WTC11 (cell line): ENCODE measurements at regions not wholly inside any gene's neighbourhood (a gene's known extent, or its start where the extent isn't known, plus 50 kb on each side); places are given as distances from the start of the nearest gene placed in this dataset.

Experiments
- ATAC-seq: fragments of 200-7000 bp; cut with Tn5 transposase; 2 replicates; pipeline ENCODE4 v1.10.0; 2021; ENCODE audit warnings: mild to moderate bottlenecking, moderate library complexity
- CTCF ChIA-PET: fragments of 300-600 bp; sonication (Branson Sonifier 250); formaldehyde crosslinking; loops from one replicate; lab custom pipeline; 2021; ENCODE audit warnings: antibody characterized with exemption; lab: Charles Lee
- POLR2A ChIA-PET: fragments of 350-600 bp; sonication (Branson Sonifier 250); formaldehyde crosslinking; loops from one replicate; lab custom pipeline; 2021; ENCODE audit warnings: antibody characterized with exemption; lab: Charles Lee
- DNase-seq: peaks from one replicate; pipeline ENCODE4 v3.0.0; 2021; ENCODE audit warnings: low spot score
- H3K27ac Mint-ChIP-seq: 2 replicates; pipeline ENCODE4 v1.8.0; 2021; ENCODE audit warnings: mixed read lengths
- H3K27me3 Mint-ChIP-seq: 2 replicates; pipeline ENCODE4 v1.8.0; 2021; ENCODE audit warnings: low read depth, mild to moderate bottlenecking, moderate library complexity, mixed read lengths
- H3K36me3 Mint-ChIP-seq: 2 replicates; pipeline ENCODE4 v1.8.0; 2021; ENCODE audit warnings: mixed read lengths
- H3K4me1 Mint-ChIP-seq: 2 replicates; pipeline ENCODE4 v1.8.0; 2022; ENCODE audit warnings: mixed read lengths
- H3K4me3 Mint-ChIP-seq: 2 replicates; pipeline ENCODE4 v1.8.0; 2021; ENCODE audit warnings: mild to moderate bottlenecking, moderate library complexity, mixed read lengths
- H3K9me3 Mint-ChIP-seq: 2 replicates; pipeline ENCODE4 v1.8.0; 2021; ENCODE audit warnings: mixed read lengths
- ETV6 ChIP-seq: sonication (generic); formaldehyde crosslinking; IDR thresholded peaks from 2 replicates; pipeline ENCODE4 v1.8.1; 2022; ENCODE audit warnings: mild to moderate bottlenecking, missing genetic modification reagents
- FOXP1 ChIP-seq: sonication (generic); formaldehyde crosslinking; IDR thresholded peaks from 2 replicates; pipeline ENCODE4 v1.8.0; 2022; ENCODE audit warnings: missing genetic modification reagents, mild to moderate bottlenecking, moderate library complexity, borderline replicate concordance
- GABPB1 ChIP-seq: sonication (generic); formaldehyde crosslinking; IDR thresholded peaks from 2 replicates; pipeline ENCODE4 v1.8.1; 2023; ENCODE audit warnings: mild to moderate bottlenecking, missing genetic modification reagents
- GTF2I ChIP-seq: fragments of 250-450 bp; sonication (Bioruptor Pico); conservative IDR thresholded peaks from 2 replicates; pipeline ENCODE4 v1.4.0; 2021; ENCODE audit warnings: mild to moderate bottlenecking
- KAT7 ChIP-seq: sonication (generic); formaldehyde crosslinking; IDR thresholded peaks from 2 replicates; pipeline ENCODE4 v1.8.1; 2023; ENCODE audit warnings: missing genetic modification reagents, mild to moderate bottlenecking, borderline replicate concordance
- NFATC4 ChIP-seq: fragments of 250-450 bp; sonication (Bioruptor Pico); IDR thresholded peaks from 2 replicates; pipeline ENCODE4 v1.9.0; 2021; ENCODE audit warnings: mild to moderate bottlenecking
- RELA ChIP-seq: sonication (generic); formaldehyde crosslinking; IDR thresholded peaks from 2 replicates; pipeline ENCODE4 v1.8.1; 2022; ENCODE audit warnings: missing genetic modification reagents, mild to moderate bottlenecking, borderline replicate concordance
- SP1 ChIP-seq: sonication (generic); formaldehyde crosslinking; conservative IDR thresholded peaks from 2 replicates; pipeline ENCODE4 v1.8.1; 2022; ENCODE audit warnings: missing genetic modification reagents
- ZBTB21 ChIP-seq: sonication (generic); formaldehyde crosslinking; IDR thresholded peaks from 2 replicates; pipeline ENCODE4 v1.8.1; 2023; ENCODE audit warnings: mild to moderate bottlenecking, missing genetic modification reagents, borderline replicate concordance
- ZNF232 ChIP-seq: sonication (generic); formaldehyde crosslinking; IDR thresholded peaks from 2 replicates; pipeline ENCODE4 v1.8.0; 2022; ENCODE audit warnings: mild to moderate bottlenecking, missing genetic modification reagents
- TF ChIP-seq, protein P1 (sequence below): sonication (generic); formaldehyde crosslinking; IDR thresholded peaks from 2 replicates; pipeline ENCODE4 v1.8.1; 2023; ENCODE audit warnings: mild to moderate bottlenecking, missing genetic modification reagents, moderate library complexity
- TF ChIP-seq, protein P2 (sequence below): sonication (generic); formaldehyde crosslinking; IDR thresholded peaks from 2 replicates; pipeline ENCODE4 v1.8.0; 2023; ENCODE audit warnings: missing genetic modification reagents, mild to moderate bottlenecking, borderline replicate concordance
- TF ChIP-seq, protein P3 (sequence below): fragments of 250-450 bp; sonication (Bioruptor Pico); IDR thresholded peaks from 2 replicates; pipeline ENCODE4 v1.8.0; 2021; ENCODE audit warnings: mild to moderate bottlenecking
- TF ChIP-seq, protein P4 (sequence below): sonication (generic); formaldehyde crosslinking; IDR thresholded peaks from 2 replicates; pipeline ENCODE4 v1.8.0; 2023; ENCODE audit warnings: mild to moderate bottlenecking, missing genetic modification reagents
- TF ChIP-seq, protein P5 (sequence below): fragments of 250-450 bp; sonication (Bioruptor Pico); IDR thresholded peaks from 2 replicates; pipeline ENCODE4 v2.1.2; 2022; ENCODE audit warnings: mild to moderate bottlenecking, moderate library complexity
- TF ChIP-seq, protein P6 (sequence below): sonication (generic); formaldehyde crosslinking; IDR thresholded peaks from 2 replicates; pipeline ENCODE4 v1.8.0; 2022; ENCODE audit warnings: mild to moderate bottlenecking, missing genetic modification reagents
- TF ChIP-seq, protein P7 (sequence below): sonication (generic); formaldehyde crosslinking; IDR thresholded peaks from 2 replicates; pipeline ENCODE4 v1.8.1; 2022; ENCODE audit warnings: low read depth, missing genetic modification reagents, borderline replicate concordance
- TF ChIP-seq, protein P8 (sequence below): fragments of 250-450 bp; sonication (Bioruptor Pico); conservative IDR thresholded peaks from 2 replicates; pipeline ENCODE4 v1.9.0; 2021; ENCODE audit warnings: mild to moderate bottlenecking
- TF ChIP-seq, protein P9 (sequence below): sonication (generic); formaldehyde crosslinking; IDR thresholded peaks from 2 replicates; pipeline ENCODE4 v1.8.0; 2022; ENCODE audit warnings: mild to moderate bottlenecking, missing genetic modification reagents

DNA sequence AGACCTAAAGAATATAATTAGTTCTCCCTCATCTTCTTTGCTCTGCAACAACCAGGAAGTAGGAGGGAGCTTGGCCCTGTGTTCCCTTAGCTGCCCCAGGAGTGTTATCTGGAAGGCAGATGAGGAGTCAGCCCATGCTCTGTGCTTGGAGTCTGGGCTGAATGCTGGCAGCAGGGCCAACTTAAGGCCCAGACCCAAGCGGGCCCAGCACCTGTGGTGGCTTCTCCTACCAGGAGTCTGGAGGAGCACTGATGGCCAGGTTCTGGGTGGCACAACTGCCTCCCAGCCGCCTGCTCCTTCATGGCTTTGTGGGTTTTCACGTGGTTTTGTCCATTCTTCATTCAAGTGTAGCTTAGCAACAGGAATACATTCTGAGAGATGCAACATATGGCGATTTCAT is 1910.7 kb upstream of the LRRTM1 start (continued):
- TF ChIP-seq GABPB1 (CRISPR knock-in tag) (no peak), NFATC4 (CRISPR knock-in tag) (no peak), SP1 (CRISPR knock-in tag) (no peak)
- TF ChIP-seq, protein P1, sequence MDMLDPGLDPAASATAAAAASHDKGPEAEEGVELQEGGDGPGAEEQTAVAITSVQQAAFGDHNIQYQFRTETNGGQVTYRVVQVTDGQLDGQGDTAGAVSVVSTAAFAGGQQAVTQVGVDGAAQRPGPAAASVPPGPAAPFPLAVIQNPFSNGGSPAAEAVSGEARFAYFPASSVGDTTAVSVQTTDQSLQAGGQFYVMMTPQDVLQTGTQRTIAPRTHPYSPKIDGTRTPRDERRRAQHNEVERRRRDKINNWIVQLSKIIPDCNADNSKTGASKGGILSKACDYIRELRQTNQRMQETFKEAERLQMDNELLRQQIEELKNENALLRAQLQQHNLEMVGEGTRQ (CRISPR knock-in tag), result no peak

DNA sequence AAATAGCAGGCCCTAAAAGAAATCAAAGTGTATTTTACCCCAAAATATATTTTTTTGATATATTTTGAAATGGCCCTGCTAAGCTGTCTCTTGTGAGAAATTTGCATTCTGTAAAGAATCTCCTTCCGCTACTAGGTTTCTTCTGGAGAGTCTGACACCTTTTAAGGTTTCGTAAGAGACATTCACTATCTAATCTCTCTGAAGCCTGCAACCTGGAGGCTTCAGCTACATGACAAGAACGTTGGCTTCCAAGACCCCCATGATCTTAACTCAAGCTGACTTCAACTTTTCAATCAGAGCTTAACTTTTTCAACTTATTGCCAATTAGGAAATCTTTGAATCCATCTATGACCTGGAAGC is 1894.9 kb upstream of the LRRTM1 start:
- H3K36me3 Mint-ChIP-seq, result peaks cover 16% of the 10 kb centered on the region
- ChIA-PET POLR2A (no interaction called here), CTCF (interaction anchor here (0.7 kb wide), 1 partner anchor 68 kb away, joined by 3 read pairs; no protein-coding TSS in a partner anchor)
- H3K4me3 Mint-ChIP-seq, result no peak overlapping the region
- ATAC-seq (peak; percentile 66; the same call in 1 of the 2 replicates), DNase-seq (no peak)
- peak overlapping the region; percentile 44; the same call in 1 of the 2 replicates for H3K27ac Mint-ChIP-seq
- H3K27me3 Mint-ChIP-seq, result no peaks in the 10 kb centered on the region
- H3K9me3 Mint-ChIP-seq, result peaks cover 36% of the 10 kb centered on the region
- H3K4me1 Mint-ChIP-seq, result peaks cover 28% of the 10 kb centered on the region
- TF ChIP-seq, protein P2, sequence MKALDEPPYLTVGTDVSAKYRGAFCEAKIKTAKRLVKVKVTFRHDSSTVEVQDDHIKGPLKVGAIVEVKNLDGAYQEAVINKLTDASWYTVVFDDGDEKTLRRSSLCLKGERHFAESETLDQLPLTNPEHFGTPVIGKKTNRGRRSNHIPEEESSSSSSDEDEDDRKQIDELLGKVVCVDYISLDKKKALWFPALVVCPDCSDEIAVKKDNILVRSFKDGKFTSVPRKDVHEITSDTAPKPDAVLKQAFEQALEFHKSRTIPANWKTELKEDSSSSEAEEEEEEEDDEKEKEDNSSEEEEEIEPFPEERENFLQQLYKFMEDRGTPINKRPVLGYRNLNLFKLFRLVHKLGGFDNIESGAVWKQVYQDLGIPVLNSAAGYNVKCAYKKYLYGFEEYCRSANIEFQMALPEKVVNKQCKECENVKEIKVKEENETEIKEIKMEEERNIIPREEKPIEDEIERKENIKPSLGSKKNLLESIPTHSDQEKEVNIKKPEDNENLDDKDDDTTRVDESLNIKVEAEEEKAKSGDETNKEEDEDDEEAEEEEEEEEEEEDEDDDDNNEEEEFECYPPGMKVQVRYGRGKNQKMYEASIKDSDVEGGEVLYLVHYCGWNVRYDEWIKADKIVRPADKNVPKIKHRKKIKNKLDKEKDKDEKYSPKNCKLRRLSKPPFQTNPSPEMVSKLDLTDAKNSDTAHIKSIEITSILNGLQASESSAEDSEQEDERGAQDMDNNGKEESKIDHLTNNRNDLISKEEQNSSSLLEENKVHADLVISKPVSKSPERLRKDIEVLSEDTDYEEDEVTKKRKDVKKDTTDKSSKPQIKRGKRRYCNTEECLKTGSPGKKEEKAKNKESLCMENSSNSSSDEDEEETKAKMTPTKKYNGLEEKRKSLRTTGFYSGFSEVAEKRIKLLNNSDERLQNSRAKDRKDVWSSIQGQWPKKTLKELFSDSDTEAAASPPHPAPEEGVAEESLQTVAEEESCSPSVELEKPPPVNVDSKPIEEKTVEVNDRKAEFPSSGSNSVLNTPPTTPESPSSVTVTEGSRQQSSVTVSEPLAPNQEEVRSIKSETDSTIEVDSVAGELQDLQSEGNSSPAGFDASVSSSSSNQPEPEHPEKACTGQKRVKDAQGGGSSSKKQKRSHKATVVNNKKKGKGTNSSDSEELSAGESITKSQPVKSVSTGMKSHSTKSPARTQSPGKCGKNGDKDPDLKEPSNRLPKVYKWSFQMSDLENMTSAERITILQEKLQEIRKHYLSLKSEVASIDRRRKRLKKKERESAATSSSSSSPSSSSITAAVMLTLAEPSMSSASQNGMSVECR, result no peak
- TF ChIP-seq, protein P3, sequence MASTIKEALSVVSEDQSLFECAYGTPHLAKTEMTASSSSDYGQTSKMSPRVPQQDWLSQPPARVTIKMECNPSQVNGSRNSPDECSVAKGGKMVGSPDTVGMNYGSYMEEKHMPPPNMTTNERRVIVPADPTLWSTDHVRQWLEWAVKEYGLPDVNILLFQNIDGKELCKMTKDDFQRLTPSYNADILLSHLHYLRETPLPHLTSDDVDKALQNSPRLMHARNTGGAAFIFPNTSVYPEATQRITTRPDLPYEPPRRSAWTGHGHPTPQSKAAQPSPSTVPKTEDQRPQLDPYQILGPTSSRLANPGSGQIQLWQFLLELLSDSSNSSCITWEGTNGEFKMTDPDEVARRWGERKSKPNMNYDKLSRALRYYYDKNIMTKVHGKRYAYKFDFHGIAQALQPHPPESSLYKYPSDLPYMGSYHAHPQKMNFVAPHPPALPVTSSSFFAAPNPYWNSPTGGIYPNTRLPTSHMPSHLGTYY (CRISPR knock-in tag), result no peak
- TF ChIP-seq, protein P4, sequence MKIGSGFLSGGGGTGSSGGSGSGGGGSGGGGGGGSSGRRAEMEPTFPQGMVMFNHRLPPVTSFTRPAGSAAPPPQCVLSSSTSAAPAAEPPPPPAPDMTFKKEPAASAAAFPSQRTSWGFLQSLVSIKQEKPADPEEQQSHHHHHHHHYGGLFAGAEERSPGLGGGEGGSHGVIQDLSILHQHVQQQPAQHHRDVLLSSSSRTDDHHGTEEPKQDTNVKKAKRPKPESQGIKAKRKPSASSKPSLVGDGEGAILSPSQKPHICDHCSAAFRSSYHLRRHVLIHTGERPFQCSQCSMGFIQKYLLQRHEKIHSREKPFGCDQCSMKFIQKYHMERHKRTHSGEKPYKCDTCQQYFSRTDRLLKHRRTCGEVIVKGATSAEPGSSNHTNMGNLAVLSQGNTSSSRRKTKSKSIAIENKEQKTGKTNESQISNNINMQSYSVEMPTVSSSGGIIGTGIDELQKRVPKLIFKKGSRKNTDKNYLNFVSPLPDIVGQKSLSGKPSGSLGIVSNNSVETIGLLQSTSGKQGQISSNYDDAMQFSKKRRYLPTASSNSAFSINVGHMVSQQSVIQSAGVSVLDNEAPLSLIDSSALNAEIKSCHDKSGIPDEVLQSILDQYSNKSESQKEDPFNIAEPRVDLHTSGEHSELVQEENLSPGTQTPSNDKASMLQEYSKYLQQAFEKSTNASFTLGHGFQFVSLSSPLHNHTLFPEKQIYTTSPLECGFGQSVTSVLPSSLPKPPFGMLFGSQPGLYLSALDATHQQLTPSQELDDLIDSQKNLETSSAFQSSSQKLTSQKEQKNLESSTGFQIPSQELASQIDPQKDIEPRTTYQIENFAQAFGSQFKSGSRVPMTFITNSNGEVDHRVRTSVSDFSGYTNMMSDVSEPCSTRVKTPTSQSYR (CRISPR knock-in tag), result no peak
- TF ChIP-seq GTF2I (CRISPR knock-in tag), result no peak
- TF ChIP-seq RELA (CRISPR knock-in tag), result no peak
- TF ChIP-seq KAT7 (CRISPR knock-in tag), result no peak
- TF ChIP-seq, protein P5, sequence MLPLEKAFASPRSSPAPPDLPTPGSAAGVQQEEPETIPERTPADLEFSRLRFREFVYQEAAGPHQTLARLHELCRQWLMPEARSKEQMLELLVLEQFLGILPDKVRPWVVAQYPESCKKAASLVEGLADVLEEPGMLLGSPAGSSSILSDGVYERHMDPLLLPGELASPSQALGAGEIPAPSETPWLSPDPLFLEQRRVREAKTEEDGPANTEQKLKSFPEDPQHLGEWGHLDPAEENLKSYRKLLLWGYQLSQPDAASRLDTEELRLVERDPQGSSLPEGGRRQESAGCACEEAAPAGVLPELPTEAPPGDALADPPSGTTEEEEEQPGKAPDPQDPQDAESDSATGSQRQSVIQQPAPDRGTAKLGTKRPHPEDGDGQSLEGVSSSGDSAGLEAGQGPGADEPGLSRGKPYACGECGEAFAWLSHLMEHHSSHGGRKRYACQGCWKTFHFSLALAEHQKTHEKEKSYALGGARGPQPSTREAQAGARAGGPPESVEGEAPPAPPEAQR (CRISPR knock-in tag), result no peak
- TF ChIP-seq ZBTB21 (CRISPR knock-in tag), result no peak
- TF ChIP-seq, protein P6, sequence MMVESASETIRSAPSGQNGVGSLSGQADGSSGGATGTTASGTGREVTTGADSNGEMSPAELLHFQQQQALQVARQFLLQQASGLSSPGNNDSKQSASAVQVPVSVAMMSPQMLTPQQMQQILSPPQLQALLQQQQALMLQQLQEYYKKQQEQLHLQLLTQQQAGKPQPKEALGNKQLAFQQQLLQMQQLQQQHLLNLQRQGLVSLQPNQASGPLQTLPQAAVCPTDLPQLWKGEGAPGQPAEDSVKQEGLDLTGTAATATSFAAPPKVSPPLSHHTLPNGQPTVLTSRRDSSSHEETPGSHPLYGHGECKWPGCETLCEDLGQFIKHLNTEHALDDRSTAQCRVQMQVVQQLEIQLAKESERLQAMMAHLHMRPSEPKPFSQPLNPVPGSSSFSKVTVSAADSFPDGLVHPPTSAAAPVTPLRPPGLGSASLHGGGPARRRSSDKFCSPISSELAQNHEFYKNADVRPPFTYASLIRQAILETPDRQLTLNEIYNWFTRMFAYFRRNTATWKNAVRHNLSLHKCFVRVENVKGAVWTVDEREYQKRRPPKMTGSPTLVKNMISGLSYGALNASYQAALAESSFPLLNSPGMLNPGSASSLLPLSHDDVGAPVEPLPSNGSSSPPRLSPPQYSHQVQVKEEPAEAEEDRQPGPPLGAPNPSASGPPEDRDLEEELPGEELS (CRISPR knock-in tag), result no peak
- no peak for TF ChIP-seq ETV6 (CRISPR knock-in tag)
- TF ChIP-seq, protein P7, sequence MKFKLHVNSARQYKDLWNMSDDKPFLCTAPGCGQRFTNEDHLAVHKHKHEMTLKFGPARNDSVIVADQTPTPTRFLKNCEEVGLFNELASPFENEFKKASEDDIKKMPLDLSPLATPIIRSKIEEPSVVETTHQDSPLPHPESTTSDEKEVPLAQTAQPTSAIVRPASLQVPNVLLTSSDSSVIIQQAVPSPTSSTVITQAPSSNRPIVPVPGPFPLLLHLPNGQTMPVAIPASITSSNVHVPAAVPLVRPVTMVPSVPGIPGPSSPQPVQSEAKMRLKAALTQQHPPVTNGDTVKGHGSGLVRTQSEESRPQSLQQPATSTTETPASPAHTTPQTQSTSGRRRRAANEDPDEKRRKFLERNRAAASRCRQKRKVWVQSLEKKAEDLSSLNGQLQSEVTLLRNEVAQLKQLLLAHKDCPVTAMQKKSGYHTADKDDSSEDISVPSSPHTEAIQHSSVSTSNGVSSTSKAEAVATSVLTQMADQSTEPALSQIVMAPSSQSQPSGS (CRISPR knock-in tag), result no peak
- TF ChIP-seq ZNF232 (CRISPR knock-in tag), result no peak
- TF ChIP-seq, protein P8, sequence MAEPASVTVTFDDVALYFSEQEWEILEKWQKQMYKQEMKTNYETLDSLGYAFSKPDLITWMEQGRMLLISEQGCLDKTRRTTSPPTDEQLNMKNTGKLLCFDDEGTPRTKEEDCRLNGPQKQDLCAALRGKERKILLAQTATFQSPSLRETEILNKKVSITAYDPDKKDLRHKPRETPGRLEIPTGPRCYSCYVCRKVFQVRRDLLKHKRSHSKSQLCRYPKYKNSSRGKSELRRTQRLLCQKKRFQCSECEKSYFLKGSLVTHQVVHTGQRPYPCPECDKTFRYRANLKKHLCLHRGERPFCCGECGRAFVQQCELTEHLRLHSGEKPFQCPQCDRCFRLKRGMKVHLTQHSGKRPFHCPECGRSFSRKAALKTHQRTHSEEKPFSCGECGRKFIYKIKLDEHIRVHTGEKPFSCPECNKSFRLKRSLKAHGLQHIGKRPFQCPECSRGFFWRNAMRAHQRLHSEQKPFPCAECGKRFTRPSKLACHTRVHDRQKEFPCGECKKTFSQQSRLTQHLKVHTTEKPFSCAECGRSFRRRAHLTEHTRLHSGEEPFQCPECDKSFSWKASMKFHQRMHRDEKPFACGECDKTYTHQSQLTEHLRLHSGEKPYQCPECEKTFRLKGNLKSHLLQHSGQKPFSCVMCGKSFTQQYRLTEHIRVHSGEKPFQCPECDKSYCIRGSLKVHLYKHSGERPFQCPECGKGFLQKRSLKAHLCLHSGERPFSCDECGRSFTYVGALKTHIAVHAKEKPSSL (CRISPR knock-in tag), result no peak
- TF ChIP-seq FOXP1 (CRISPR knock-in tag), result no peak
- TF ChIP-seq, protein P9, sequence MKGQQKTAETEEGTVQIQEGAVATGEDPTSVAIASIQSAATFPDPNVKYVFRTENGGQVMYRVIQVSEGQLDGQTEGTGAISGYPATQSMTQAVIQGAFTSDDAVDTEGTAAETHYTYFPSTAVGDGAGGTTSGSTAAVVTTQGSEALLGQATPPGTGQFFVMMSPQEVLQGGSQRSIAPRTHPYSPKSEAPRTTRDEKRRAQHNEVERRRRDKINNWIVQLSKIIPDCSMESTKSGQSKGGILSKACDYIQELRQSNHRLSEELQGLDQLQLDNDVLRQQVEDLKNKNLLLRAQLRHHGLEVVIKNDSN (CRISPR knock-in tag), result no peak
